SK-N-SH (cell line): ENCODE measurements at regions not wholly inside any gene's neighbourhood (a gene's known extent, or its start where the extent isn't known, plus 50 kb on each side); places are given as distances from the start of the nearest gene placed in this dataset.

ENCODE experiments used
- CTCF ChIA-PET: fragments of 300-600, 350-600 bp; formaldehyde crosslinking; extraction: SDS; loops from one replicate; lab custom pipeline; 2021; lab: Yijun Ruan, JAX
- POLR2A ChIA-PET: fragments of 350-600 bp; sonication (Branson Sonifier 250); formaldehyde crosslinking; extraction: SDS; loops from one replicate; lab custom pipeline; 2020; ENCODE audit warnings: antibody characterized with exemption, inconsistent platforms; lab: Yijun Ruan, JAX
- DNase-seq: peaks from one replicate; pipeline ENCODE4 v3.0.0; 2012
- H2AFZ ChIP-seq: fragments of 200-600 bp; sonication (generic); 2 replicates; pipeline ENCODE4 v1.8.1; 2016; ENCODE audit warnings: antibody characterized with exemption, mild to moderate bottlenecking, low read depth
- H3F3A ChIP-seq: fragments of 200-600 bp; sonication (generic); replicated peaks from 2 replicates; pipeline ENCODE3; 2016; ENCODE audit warnings: antibody characterized with exemption, mild to moderate bottlenecking; ENCODE audit not compliant: insufficient read depth
- H3K27ac ChIP-seq, 2 experiments: fragments of 200-500 bp in 1 of 2; fragments of 200-600 bp in 1 of 2; sonication (Bioruptor generic) in 1 of 2; sonication (generic), shearing (Covaris generic) in 1 of 2; 2 replicates each; pipeline versions ENCODE4 v1.5.1 to v1.6.1; 2014 to 2016; ENCODE audit warnings: low read depth in 2 of 2, inconsistent platforms in 1 of 2, low read length in 1 of 2, mild to moderate bottlenecking in 1 of 2, mixed read lengths in 1 of 2
- H3K27me3 ChIP-seq: fragments of 200-600 bp; sonication (generic), shearing (Covaris generic); 2 replicates; pipeline ENCODE4 v1.6.1; 2016; ENCODE audit warnings: mixed run types; ENCODE audit not compliant: insufficient read depth
- H3K36me3 ChIP-seq, 2 experiments: fragments of 200-500 bp in 1 of 2; fragments of 200-600 bp in 1 of 2; sonication (Bioruptor generic) in 1 of 2; sonication (generic) in 1 of 2; replicated peaks in 1 of 2; 2 replicates each; pipeline versions ENCODE3 to v1.5.1; 2014 to 2016; ENCODE audit warnings: low read length in 1 of 2, mild to moderate bottlenecking in 1 of 2; ENCODE audit not compliant: insufficient read depth in 2 of 2, control insufficient read depth in 1 of 2
- H3K4me1 ChIP-seq, 2 experiments: fragments of 200-500 bp in 1 of 2; fragments of 200-600 bp in 1 of 2; sonication (Bioruptor generic) in 1 of 2; sonication (generic), shearing (Covaris generic) in 1 of 2; 2 replicates each; pipeline versions ENCODE4 v1.5.1 to v1.6.1; 2014 to 2016; ENCODE audit warnings: low read depth in 1 of 2, low read length in 1 of 2, mixed run types in 1 of 2; ENCODE audit not compliant: insufficient read depth in 2 of 2, control insufficient read depth in 1 of 2
- H3K4me2 ChIP-seq: fragments of 200-600 bp; sonication (generic), shearing (Covaris generic); 2 replicates; pipeline ENCODE4 v1.6.1; 2017; ENCODE audit warnings: mixed run types
- H3K4me3 ChIP-seq, 2 experiments: fragments of 200-500 bp in 1 of 2; fragments of 200-600 bp in 1 of 2; sonication (Bioruptor generic) in 1 of 2; sonication (generic), shearing (Covaris generic) in 1 of 2; 2 replicates each; pipeline versions ENCODE4 v1.5.1 to v1.8.1; 2014 to 2016; ENCODE audit warnings: low read depth in 2 of 2, inconsistent platforms in 1 of 2, low read length in 1 of 2, mild to moderate bottlenecking in 1 of 2, mixed read lengths in 1 of 2, moderate library complexity in 1 of 2
- H3K79me2 ChIP-seq: fragments of 200-600 bp; sonication (generic); 2 replicates; pipeline ENCODE4 v1.8.1; 2017; ENCODE audit warnings: mild to moderate bottlenecking; ENCODE audit not compliant: insufficient read depth
- H3K9ac ChIP-seq: fragments of 200-600 bp; sonication (generic); 2 replicates; pipeline ENCODE4 v1.6.1; 2017; ENCODE audit warnings: mixed run types
- H3K9me2 ChIP-seq: fragments of 200-600 bp; sonication (generic); 2 replicates; pipeline ENCODE4 v1.6.1; 2017; ENCODE audit warnings: mixed run types
- H3K9me3 ChIP-seq: fragments of 200-600 bp; sonication (generic); 2 replicates; pipeline ENCODE4 v1.6.1; 2017; ENCODE audit warnings: mixed run types, mild to moderate bottlenecking, moderate library complexity
- H4K20me1 ChIP-seq: fragments of 200-600 bp; sonication (generic); 2 replicates; pipeline ENCODE4 v1.6.1; 2017; ENCODE audit warnings: mild to moderate bottlenecking, mixed run types; ENCODE audit not compliant: insufficient read depth
- EP300 ChIP-seq, 2 experiments: IDR thresholded peaks; 2 replicates each; pipeline versions ENCODE4 v1.4.0 to v1.6.1; 2012; ENCODE audit warnings: borderline replicate concordance in 1 of 2, low read depth in 1 of 2, low read length in 1 of 2
- FOSL2 ChIP-seq: IDR thresholded peaks from 2 replicates; pipeline ENCODE4 v1.4.0; 2012; ENCODE audit warnings: low read depth, mild to moderate bottlenecking, moderate library complexity, borderline replicate concordance
- FOXJ3 ChIP-seq: sonication (generic); formaldehyde crosslinking; IDR thresholded peaks from 2 replicates; pipeline ENCODE4 v1.5.1; 2020; ENCODE audit warnings: mild to moderate bottlenecking, missing genetic modification reagents
- FOXM1 ChIP-seq: IDR thresholded peaks from 2 replicates; pipeline ENCODE4 v1.4.0; 2012; ENCODE audit warnings: low read depth, mild to moderate bottlenecking
- GATA2 ChIP-seq: sonication (generic); formaldehyde crosslinking; IDR thresholded peaks from 2 replicates; pipeline ENCODE4 v1.5.0; 2020; ENCODE audit warnings: mild to moderate bottlenecking, missing genetic modification reagents
- MEF2A ChIP-seq: IDR thresholded peaks from 2 replicates; pipeline ENCODE4 v1.4.0; 2012; ENCODE audit warnings: low read depth, borderline replicate concordance
- RAD21 ChIP-seq: IDR thresholded peaks from 2 replicates; pipeline ENCODE4 v1.6.1; 2012; ENCODE audit warnings: mild to moderate bottlenecking, low read length
- RCOR1 ChIP-seq: fragments of 150-350 bp; IDR thresholded peaks from 2 replicates; pipeline ENCODE4 v1.6.1; 2017; ENCODE audit warnings: antibody characterized with exemption, low read length
- SIN3A ChIP-seq: IDR thresholded peaks from 2 replicates; pipeline ENCODE4 v1.6.1; 2012; ENCODE audit warnings: low read depth, mild to moderate bottlenecking, low read length, moderate library complexity, borderline replicate concordance
- SMC3 ChIP-seq: IDR thresholded peaks from 2 replicates; pipeline ENCODE4 v1.6.1; 2012; ENCODE audit warnings: low read depth, low read length, improper control_type of control experiment
- TEAD4 ChIP-seq: IDR thresholded peaks from 2 replicates; pipeline ENCODE4 v1.4.0; 2012; ENCODE audit warnings: mild to moderate bottlenecking, borderline replicate concordance; ENCODE audit not compliant: insufficient read depth
- USF1 ChIP-seq: IDR thresholded peaks from 2 replicates; pipeline ENCODE4 v1.4.0; 2012; ENCODE audit warnings: low read depth, borderline replicate concordance
- YY1 ChIP-seq: IDR thresholded peaks from 2 replicates; pipeline ENCODE4 v1.4.0; 2012; ENCODE audit warnings: low read depth, mild to moderate bottlenecking
- WGBS: methylation state at CpG from one replicate; pipeline ENCODE4 v1.1.6; 2017; ENCODE audit warnings: low lambda C conversion rate; 5-methylcytosine and 5-hydroxymethylcytosine counted together
- TF ChIP-seq, protein P1 (sequence below): IDR thresholded peaks from 2 replicates; pipeline ENCODE4 v1.4.0; 2012; ENCODE audit warnings: low read depth, borderline replicate concordance
- TF ChIP-seq, protein P2 (sequence below): IDR thresholded peaks from 2 replicates; pipeline ENCODE4 v1.6.1; 2012; ENCODE audit warnings: mild to moderate bottlenecking, low read depth, low read length, moderate library complexity
- TF ChIP-seq, protein P3 (sequence below): fragments of 150-350 bp; IDR thresholded peaks from 2 replicates; pipeline ENCODE4 v1.6.1; 2017; ENCODE audit warnings: antibody characterized with exemption, low read length, low read depth, borderline replicate concordance

- 13% methylated on average over 9 of the region's 9 CpGs for WGBS
- H3K79me2 ChIP-seq, result no peaks in the 10 kb centered on the region
- H3K9me2 ChIP-seq, result no peaks in the 10 kb centered on the region
- no peak for DNase-seq
- POLR2A ChIA-PET, result no interaction called here
- CTCF ChIA-PET, result interaction anchor here (0.9 to 4.0 kb wide), 3 partner anchors 8 to 565 kb away, joined by 3 to 31 read pairs (median 5); no protein-coding TSS in a partner anchor
- no peaks in the 10 kb centered on the region for H3F3A ChIP-seq
- no peak overlapping the region for H3K4me2 ChIP-seq
- no peak overlapping the region for H2AFZ ChIP-seq
- no peak for TF ChIP-seq SMC3
- TF ChIP-seq EP300 (IDR thresholded peaks at IDR 0.05; ENCODE audit: borderline replicate concordance in 1 of 2, low read depth in 1 of 2, low read length in 1 of 2), result no peak
- TF ChIP-seq FOXM1, result no peak
- TF ChIP-seq, protein P1, sequence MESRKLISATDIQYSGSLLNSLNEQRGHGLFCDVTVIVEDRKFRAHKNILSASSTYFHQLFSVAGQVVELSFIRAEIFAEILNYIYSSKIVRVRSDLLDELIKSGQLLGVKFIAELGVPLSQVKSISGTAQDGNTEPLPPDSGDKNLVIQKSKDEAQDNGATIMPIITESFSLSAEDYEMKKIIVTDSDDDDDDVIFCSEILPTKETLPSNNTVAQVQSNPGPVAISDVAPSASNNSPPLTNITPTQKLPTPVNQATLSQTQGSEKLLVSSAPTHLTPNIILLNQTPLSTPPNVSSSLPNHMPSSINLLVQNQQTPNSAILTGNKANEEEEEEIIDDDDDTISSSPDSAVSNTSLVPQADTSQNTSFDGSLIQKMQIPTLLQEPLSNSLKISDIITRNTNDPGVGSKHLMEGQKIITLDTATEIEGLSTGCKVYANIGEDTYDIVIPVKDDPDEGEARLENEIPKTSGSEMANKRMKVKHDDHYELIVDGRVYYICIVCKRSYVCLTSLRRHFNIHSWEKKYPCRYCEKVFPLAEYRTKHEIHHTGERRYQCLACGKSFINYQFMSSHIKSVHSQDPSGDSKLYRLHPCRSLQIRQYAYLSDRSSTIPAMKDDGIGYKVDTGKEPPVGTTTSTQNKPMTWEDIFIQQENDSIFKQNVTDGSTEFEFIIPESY, result no peak
- no peak for TF ChIP-seq FOXJ3 (CRISPR knock-in tag)
- TF ChIP-seq TEAD4, result no peak
- TF ChIP-seq USF1, result no peak
- H3K4me3 ChIP-seq, result no peak overlapping the region
- H3K4me1 ChIP-seq, result peaks cover 0 to 6% of the 10 kb centered on the region in 2 experiments; a peak in 1 of 4 replicates
- no peaks in the 10 kb centered on the region for H3K27me3 ChIP-seq
- no peak overlapping the region for H3K27ac ChIP-seq
- no peak overlapping the region for H3K9ac ChIP-seq
- no peaks in the 10 kb centered on the region for H4K20me1 ChIP-seq
- H3K9me3 ChIP-seq, result no peaks in the 10 kb centered on the region
- H3K36me3 ChIP-seq, result no peaks in the 10 kb centered on the region
Measured at GRCh38 chr16:6008670-6009069, 911.1 kb upstream of the EEF2KMT start.

DNA sequence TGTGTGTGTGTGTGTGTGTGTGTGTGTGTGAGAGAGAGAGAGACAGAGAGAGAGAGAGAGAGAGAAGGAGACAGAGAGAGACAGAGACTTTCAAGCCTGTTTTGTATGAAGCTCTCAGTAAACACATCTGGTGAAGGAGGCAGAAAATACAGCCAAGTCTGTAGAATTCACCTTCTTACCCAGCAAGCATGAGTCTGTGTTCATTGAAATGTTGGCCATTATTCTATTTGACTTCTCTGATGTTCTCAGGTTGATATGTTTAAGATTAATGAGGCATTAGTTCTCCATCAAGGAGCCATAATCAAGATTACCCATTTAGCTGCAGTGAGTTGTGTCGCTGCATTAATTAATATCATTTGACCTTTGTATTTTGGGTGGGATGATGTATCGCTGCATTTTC, 895.8 kb upstream of the EEF2KMT start:
- no peak for DNase-seq
- 39% methylated on average over 2 of the region's 2 CpGs for WGBS
- no peak overlapping the region for H3K4me3 ChIP-seq
- H3K9ac ChIP-seq, result no peak overlapping the region
- H3K4me1 ChIP-seq, result peaks cover 0 to 2% of the 10 kb centered on the region in 2 experiments; a peak in 1 of 4 replicates
- no peaks in the 10 kb centered on the region for H3K9me3 ChIP-seq
- no peaks in the 10 kb centered on the region for H3K27me3 ChIP-seq
- H2AFZ ChIP-seq, result no peak overlapping the region
- H3K36me3 ChIP-seq, result no peaks in the 10 kb centered on the region
- ChIA-PET POLR2A (no interaction called here), CTCF (no interaction called here)
- H3K79me2 ChIP-seq, result no peaks in the 10 kb centered on the region
- TF ChIP-seq, protein P1, result no peak
- TF ChIP-seq RAD21, result no peak
- TF ChIP-seq, protein P2, sequence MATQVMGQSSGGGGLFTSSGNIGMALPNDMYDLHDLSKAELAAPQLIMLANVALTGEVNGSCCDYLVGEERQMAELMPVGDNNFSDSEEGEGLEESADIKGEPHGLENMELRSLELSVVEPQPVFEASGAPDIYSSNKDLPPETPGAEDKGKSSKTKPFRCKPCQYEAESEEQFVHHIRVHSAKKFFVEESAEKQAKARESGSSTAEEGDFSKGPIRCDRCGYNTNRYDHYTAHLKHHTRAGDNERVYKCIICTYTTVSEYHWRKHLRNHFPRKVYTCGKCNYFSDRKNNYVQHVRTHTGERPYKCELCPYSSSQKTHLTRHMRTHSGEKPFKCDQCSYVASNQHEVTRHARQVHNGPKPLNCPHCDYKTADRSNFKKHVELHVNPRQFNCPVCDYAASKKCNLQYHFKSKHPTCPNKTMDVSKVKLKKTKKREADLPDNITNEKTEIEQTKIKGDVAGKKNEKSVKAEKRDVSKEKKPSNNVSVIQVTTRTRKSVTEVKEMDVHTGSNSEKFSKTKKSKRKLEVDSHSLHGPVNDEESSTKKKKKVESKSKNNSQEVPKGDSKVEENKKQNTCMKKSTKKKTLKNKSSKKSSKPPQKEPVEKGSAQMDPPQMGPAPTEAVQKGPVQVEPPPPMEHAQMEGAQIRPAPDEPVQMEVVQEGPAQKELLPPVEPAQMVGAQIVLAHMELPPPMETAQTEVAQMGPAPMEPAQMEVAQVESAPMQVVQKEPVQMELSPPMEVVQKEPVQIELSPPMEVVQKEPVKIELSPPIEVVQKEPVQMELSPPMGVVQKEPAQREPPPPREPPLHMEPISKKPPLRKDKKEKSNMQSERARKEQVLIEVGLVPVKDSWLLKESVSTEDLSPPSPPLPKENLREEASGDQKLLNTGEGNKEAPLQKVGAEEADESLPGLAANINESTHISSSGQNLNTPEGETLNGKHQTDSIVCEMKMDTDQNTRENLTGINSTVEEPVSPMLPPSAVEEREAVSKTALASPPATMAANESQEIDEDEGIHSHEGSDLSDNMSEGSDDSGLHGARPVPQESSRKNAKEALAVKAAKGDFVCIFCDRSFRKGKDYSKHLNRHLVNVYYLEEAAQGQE, result no peak
- no peak for TF ChIP-seq RCOR1
- TF ChIP-seq, protein P3, sequence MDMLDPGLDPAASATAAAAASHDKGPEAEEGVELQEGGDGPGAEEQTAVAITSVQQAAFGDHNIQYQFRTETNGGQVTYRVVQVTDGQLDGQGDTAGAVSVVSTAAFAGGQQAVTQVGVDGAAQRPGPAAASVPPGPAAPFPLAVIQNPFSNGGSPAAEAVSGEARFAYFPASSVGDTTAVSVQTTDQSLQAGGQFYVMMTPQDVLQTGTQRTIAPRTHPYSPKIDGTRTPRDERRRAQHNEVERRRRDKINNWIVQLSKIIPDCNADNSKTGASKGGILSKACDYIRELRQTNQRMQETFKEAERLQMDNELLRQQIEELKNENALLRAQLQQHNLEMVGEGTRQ, result no peak
- TF ChIP-seq MEF2A, result no peak
- no peak for TF ChIP-seq YY1
- TF ChIP-seq FOSL2, result no peak
- no peak for TF ChIP-seq FOXM1
- TF ChIP-seq SIN3A, result no peak
- no peak for TF ChIP-seq GATA2 (CRISPR knock-in tag)
- H3F3A ChIP-seq, result no peaks in the 10 kb centered on the region
- no peaks in the 10 kb centered on the region for H4K20me1 ChIP-seq
- no peak overlapping the region for H3K27ac ChIP-seq
- H3K9me2 ChIP-seq, result no peaks in the 10 kb centered on the region
- no peak overlapping the region for H3K4me2 ChIP-seq
